ENCODE measurements at regions not wholly inside any gene's neighbourhood (a gene's known extent, or its start where the extent isn't known, plus 50 kb on each side); places are given as distances from the start of the nearest gene placed in this dataset.

GRCh38 chr4:188459381-188459780 is 320.1 kb downstream of the TRIML1 start:
- H3K36me3 ChIP-seq (ENCODE audit: control insufficient read depth, insufficient read depth, low read length), result no peaks in the 10 kb centered on the region
- H3K27me3 ChIP-seq (ENCODE audit: control insufficient read depth, insufficient read depth, low read length), result no peaks in the 10 kb centered on the region
- DNase-seq (ENCODE audit: low read depth, low spot score) (no peak), ATAC-seq (no peak)
- intact Hi-C loops (cut with micrococcal nuclease; ENCODE audit: unreplicated experiment) (no loop called here), in situ Hi-C loops (cut with HindIII; ENCODE audit: low pct_unique_long_range_greater_than_20kb, low sequenced_read_pairs) (no loop called here)
- CTCF ChIA-PET, result no interaction called here
- POLR2A ChIA-PET, result no interaction called here
- H3K4me3 ChIP-seq (ENCODE audit: low read depth in 2 of 2, low read length in 2 of 2), result no peak overlapping the region
- H3K4me1 ChIP-seq (ENCODE audit: control insufficient read depth, insufficient read depth, low read length), result no peaks in the 10 kb centered on the region
- no peak for TF ChIP-seq TCF7L2 (IDR thresholded peaks at IDR 0.05; ENCODE audit: low read depth, low read length)
- TF ChIP-seq REST (IDR thresholded peaks at IDR 0.05; ENCODE audit: insufficient read depth in 1 of 2, low read depth in 2 of 2, low read length in 1 of 2), result no peak
- TF ChIP-seq SIN3A (IDR thresholded peaks at IDR 0.05; ENCODE audit: borderline replicate concordance, insufficient read depth, low read depth, low read length), result no peak
- TF ChIP-seq POLR2AphosphoS5 (IDR thresholded peaks at IDR 0.05; ENCODE audit: low read depth, low read length), result no peak
- no peak for TF ChIP-seq CTCF (IDR thresholded peaks at IDR 0.05)
- BruUV-seq (replicated peaks), result no TSS peak
- H3K9me3 ChIP-seq (ENCODE audit: control insufficient read depth, insufficient read depth, low read depth, low read length), result peaks cover 2% of the 10 kb centered on the region; the same call in 1 of the 2 replicates
- H3K27ac ChIP-seq (ENCODE audit: low read length), result no peak overlapping the region

- intact Hi-C loops (cut with micrococcal nuclease; ENCODE audit: unreplicated experiment) (no loop called here), in situ Hi-C loops (cut with HindIII; ENCODE audit: low pct_unique_long_range_greater_than_20kb, low sequenced_read_pairs) (no loop called here)
- no peak overlapping the region for H3K4me3 ChIP-seq (ENCODE audit: low read depth in 2 of 2, low read length in 2 of 2)
- peaks cover 2% of the 10 kb centered on the region; the same call in 1 of the 2 replicates for H3K9me3 ChIP-seq (ENCODE audit: control insufficient read depth, insufficient read depth, low read depth, low read length)
- CTCF ChIA-PET, result no interaction called here
- H3K27ac ChIP-seq (ENCODE audit: low read length), result no peak overlapping the region
- BruUV-seq (replicated peaks), result no TSS peak
- POLR2A ChIA-PET, result interaction anchor here (0.7 kb wide), 1 partner anchor 213 kb away, joined by 8 read pairs; no protein-coding TSS in a partner anchor
- TF ChIP-seq POLR2AphosphoS5 (IDR thresholded peaks at IDR 0.05; ENCODE audit: low read depth, low read length) (no peak), REST (IDR thresholded peaks at IDR 0.05; ENCODE audit: insufficient read depth in 1 of 2, low read depth in 2 of 2, low read length in 1 of 2) (no peak), CTCF (IDR thresholded peaks at IDR 0.05) (no peak), TCF7L2 (IDR thresholded peaks at IDR 0.05; ENCODE audit: low read depth, low read length) (no peak), SIN3A (IDR thresholded peaks at IDR 0.05; ENCODE audit: borderline replicate concordance, insufficient read depth, low read depth, low read length) (no peak)
- ATAC-seq (no peak), DNase-seq (ENCODE audit: low read depth, low spot score) (no peak)
- no peaks in the 10 kb centered on the region for H3K36me3 ChIP-seq (ENCODE audit: control insufficient read depth, insufficient read depth, low read length)
- H3K27me3 ChIP-seq (ENCODE audit: control insufficient read depth, insufficient read depth, low read length), result no peaks in the 10 kb centered on the region
- H3K4me1 ChIP-seq (ENCODE audit: control insufficient read depth, insufficient read depth, low read length), result no peaks in the 10 kb centered on the region
Observed at GRCh38 chr4:188463909-188464308, 324.7 kb downstream of the TRIML1 start.
